CD4-positive, CD25-positive, alpha-beta regulatory T cell (primary cell): ENCODE measurements at regions not wholly inside any gene's neighbourhood (a gene's known extent, or its start where the extent isn't known, plus 50 kb on each side); places are given as distances from the start of the nearest gene placed in this dataset.

Source experiments
- ATAC-seq, 2 donors: fragments of 150-1000 bp; cut with Tn5 transposase; one replicate each; pipeline ENCODE4 v1.10.0; 2021; ENCODE audit warnings: low read depth in 2 of 2, moderate number of reproducible peaks in 2 of 2, moderate library complexity in 1 of 2
- DNase-seq, 3 donors: peaks; one replicate each; pipeline versions ENCODE4 v3.0.0 to v3.0.0-alpha.2; 2012 to 2022; ENCODE audit warnings: mixed read lengths in 1 of 3
- H3K27ac ChIP-seq: one replicate; pipeline ENCODE4 v1.7.0; 2013; ENCODE audit warnings: mild to moderate bottlenecking, low read length; ENCODE audit not compliant: insufficient read depth, poor library complexity, severe bottlenecking
- H3K27me3 ChIP-seq: one replicate; pipeline ENCODE4 v1.7.0; 2013; ENCODE audit warnings: low read length; ENCODE audit not compliant: control insufficient read depth, insufficient read depth
- H3K36me3 ChIP-seq: one replicate; pipeline ENCODE4 v1.7.0; 2013; ENCODE audit warnings: mild to moderate bottlenecking, low read length, moderate library complexity; ENCODE audit not compliant: control insufficient read depth, insufficient read depth
- H3K4me1 ChIP-seq: 2 replicates; pipeline ENCODE4 v1.7.0; 2013; ENCODE audit warnings: mild to moderate bottlenecking, low read length; ENCODE audit not compliant: insufficient read depth, control insufficient read depth, poor library complexity, severe bottlenecking
- H3K4me3 ChIP-seq: one replicate; pipeline ENCODE4 v1.7.0; 2013; ENCODE audit warnings: low read depth, mild to moderate bottlenecking, low read length, moderate library complexity
- H3K9me3 ChIP-seq, 2 experiments: 1 replicate in 1 of 2; 2 replicates in 1 of 2; pipeline ENCODE4 v1.7.0; 2013; ENCODE audit warnings: low read length in 2 of 2, mild to moderate bottlenecking in 1 of 2, moderate library complexity in 1 of 2; ENCODE audit not compliant: control insufficient read depth in 2 of 2
- H3K27ac Mint-ChIP-seq, 3 donors: one replicate each; pipeline ENCODE4 v1.8.0; 2020 to 2022; ENCODE audit warnings: mild to moderate bottlenecking in 3 of 3, mixed read lengths in 3 of 3, moderate library complexity in 2 of 3
- H3K27me3 Mint-ChIP-seq: one replicate; pipeline ENCODE4 v1.8.0; 2022; ENCODE audit warnings: mild to moderate bottlenecking, mixed read lengths
- H3K36me3 Mint-ChIP-seq: one replicate; pipeline ENCODE4 v1.8.0; 2020; ENCODE audit warnings: mixed read lengths
- H3K4me1 Mint-ChIP-seq, 4 donors: one replicate each; pipeline ENCODE4 v1.8.0; 2020 to 2022; ENCODE audit warnings: mixed read lengths in 4 of 4, mild to moderate bottlenecking in 1 of 4
- H3K4me3 Mint-ChIP-seq, 4 donors: one replicate each; pipeline ENCODE4 v1.8.0; 2020 to 2022; ENCODE audit warnings: mild to moderate bottlenecking in 4 of 4, mixed read lengths in 4 of 4, moderate library complexity in 3 of 4
- H3K9me3 Mint-ChIP-seq, 7 donors: one replicate each; pipeline ENCODE4 v1.8.0; 2020 to 2022; ENCODE audit warnings: mixed read lengths in 7 of 7, mild to moderate bottlenecking in 3 of 7, moderate library complexity in 2 of 7

GRCh38 chr6:138655828-138656227 is 117.7 kb upstream of the CCDC28A start:
- H3K9me3 ChIP-seq = no peaks in the 10 kb centered on the region
- peaks cover 8% of the 10 kb centered on the region for H3K4me1 ChIP-seq
- no peaks in the 10 kb centered on the region for H3K36me3 ChIP-seq
- no peak overlapping the region for H3K4me3 ChIP-seq
- DNase-seq (no peak), ATAC-seq (no peak)
- H3K27me3 ChIP-seq = no peaks in the 10 kb centered on the region
- no peak overlapping the region for H3K4me3 Mint-ChIP-seq
- no peak overlapping the region for H3K27ac ChIP-seq
- H3K36me3 Mint-ChIP-seq = no peaks in the 10 kb centered on the region
- H3K27ac Mint-ChIP-seq = no peak overlapping the region
- peaks cover 44% of the 10 kb centered on the region for H3K27me3 Mint-ChIP-seq
- no peaks in the 10 kb centered on the region for H3K9me3 Mint-ChIP-seq
- peaks cover 12 to 18% (median 15%) of the 10 kb centered on the region in 4 donors for H3K4me1 Mint-ChIP-seq

GRCh38 chr6:138656364-138657064 is 117.1 kb upstream of the CCDC28A start:
- Mint-ChIP-seq H3K36me3 (no peaks in the 10 kb centered on the region), H3K27ac (no peak overlapping the region), H3K4me1 (peaks cover 12 to 18% (median 15%) of the 10 kb centered on the region in 4 donors), H3K27me3 (peaks cover 44% of the 10 kb centered on the region), H3K4me3 (no peak overlapping the region), H3K9me3 (no peaks in the 10 kb centered on the region)
- no peak for DNase-seq
- H3K27ac ChIP-seq = no peak overlapping the region
- ATAC-seq = no peak
- no peaks in the 10 kb centered on the region for H3K36me3 ChIP-seq
- no peak overlapping the region for H3K4me3 ChIP-seq
- H3K27me3 ChIP-seq = no peaks in the 10 kb centered on the region
- H3K4me1 ChIP-seq = peaks cover 8% of the 10 kb centered on the region
- H3K9me3 ChIP-seq = no peaks in the 10 kb centered on the region

- no peak for DNase-seq
- no peaks in the 10 kb centered on the region for H3K9me3 ChIP-seq
- no peaks in the 10 kb centered on the region for H3K36me3 ChIP-seq
- peaks cover 44% of the 10 kb centered on the region for H3K27me3 Mint-ChIP-seq
- peaks cover 12 to 18% (median 15%) of the 10 kb centered on the region in 4 donors for H3K4me1 Mint-ChIP-seq
- ATAC-seq = no peak
- H3K36me3 Mint-ChIP-seq = no peaks in the 10 kb centered on the region
- no peaks in the 10 kb centered on the region for H3K27me3 ChIP-seq
- H3K4me3 ChIP-seq = no peak overlapping the region
- H3K4me3 Mint-ChIP-seq = no peak overlapping the region
- no peaks in the 10 kb centered on the region for H3K9me3 Mint-ChIP-seq
- H3K27ac ChIP-seq = no peak overlapping the region
- peaks cover 8% of the 10 kb centered on the region for H3K4me1 ChIP-seq
- no peak overlapping the region for H3K27ac Mint-ChIP-seq
Observed at GRCh38 chr6:138657065-138657425, 116.5 kb upstream of the CCDC28A start.

GRCh38 chr6:138659998-138660397 is 113.6 kb upstream of the CCDC28A start:
- Histone ChIP-seq H3K36me3 (no peaks in the 10 kb centered on the region), H3K4me1 (no peaks in the 10 kb centered on the region), H3K27ac (no peak overlapping the region), H3K9me3 (no peaks in the 10 kb centered on the region), H3K27me3 (no peaks in the 10 kb centered on the region), H3K4me3 (no peak overlapping the region)
- peaks cover 49% of the 10 kb centered on the region for H3K27me3 Mint-ChIP-seq
- no peaks in the 10 kb centered on the region for H3K36me3 Mint-ChIP-seq
- no peak overlapping the region for H3K4me3 Mint-ChIP-seq
- peaks cover 0 to 5% (median 1%) of the 10 kb centered on the region in 4 donors for H3K4me1 Mint-ChIP-seq
- no peaks in the 10 kb centered on the region for H3K9me3 Mint-ChIP-seq
- peak overlapping the region in 1 of 3 donors; percentile 85 for H3K27ac Mint-ChIP-seq
- DNase-seq = no peak
- ATAC-seq = no peak

GRCh38 chr6:138662471-138662870 is 111.1 kb upstream of the CCDC28A start:
- Mint-ChIP-seq H3K9me3 (no peaks in the 10 kb centered on the region), H3K27me3 (peaks cover 28% of the 10 kb centered on the region), H3K36me3 (no peaks in the 10 kb centered on the region), H3K27ac (no peak overlapping the region), H3K4me3 (no peak overlapping the region), H3K4me1 (no peaks in the 10 kb centered on the region)
- DNase-seq (no peak), ATAC-seq (no peak)
- H3K9me3 ChIP-seq = no peaks in the 10 kb centered on the region
- no peak overlapping the region for H3K4me3 ChIP-seq
- H3K36me3 ChIP-seq = no peaks in the 10 kb centered on the region
- H3K27ac ChIP-seq = no peak overlapping the region
- no peaks in the 10 kb centered on the region for H3K27me3 ChIP-seq
- H3K4me1 ChIP-seq = no peaks in the 10 kb centered on the region

GRCh38 chr6:138663892-138664291 is 109.7 kb upstream of the CCDC28A start:
- H3K4me1 ChIP-seq = no peaks in the 10 kb centered on the region
- no peaks in the 10 kb centered on the region for H3K9me3 Mint-ChIP-seq
- no peak for ATAC-seq

GRCh38 chr6:138664745-138665144 is 108.8 kb upstream of the CCDC28A start:
- Histone ChIP-seq H3K4me1 (no peaks in the 10 kb centered on the region), H3K36me3 (no peaks in the 10 kb centered on the region), H3K27me3 (no peaks in the 10 kb centered on the region), H3K4me3 (no peak overlapping the region), H3K9me3 (no peaks in the 10 kb centered on the region), H3K27ac (no peak overlapping the region)
- H3K27me3 Mint-ChIP-seq = peaks cover 17% of the 10 kb centered on the region
- H3K4me1 Mint-ChIP-seq = no peaks in the 10 kb centered on the region
- no peak overlapping the region for H3K4me3 Mint-ChIP-seq
- ATAC-seq (no peak), DNase-seq (no peak)
- H3K36me3 Mint-ChIP-seq = no peaks in the 10 kb centered on the region
- no peak overlapping the region for H3K27ac Mint-ChIP-seq
- no peaks in the 10 kb centered on the region for H3K9me3 Mint-ChIP-seq

More at GRCh38 chr6:138663892-138664291, 109.7 kb upstream of the CCDC28A start:
- no peak overlapping the region for H3K27ac Mint-ChIP-seq
- no peak overlapping the region for H3K4me3 Mint-ChIP-seq
- H3K4me3 ChIP-seq = no peak overlapping the region
- H3K27me3 ChIP-seq = no peaks in the 10 kb centered on the region
- DNase-seq = no peak
- H3K36me3 Mint-ChIP-seq = no peaks in the 10 kb centered on the region
- no peak overlapping the region for H3K27ac ChIP-seq
- no peaks in the 10 kb centered on the region for H3K9me3 ChIP-seq
- no peaks in the 10 kb centered on the region for H3K36me3 ChIP-seq
- no peaks in the 10 kb centered on the region for H3K4me1 Mint-ChIP-seq
- peaks cover 21% of the 10 kb centered on the region for H3K27me3 Mint-ChIP-seq

GRCh38 chr6:138666636-138667035 is 106.9 kb upstream of the CCDC28A start:
- Histone ChIP-seq H3K27ac (no peak overlapping the region), H3K4me3 (no peak overlapping the region), H3K27me3 (no peaks in the 10 kb centered on the region), H3K4me1 (no peaks in the 10 kb centered on the region), H3K9me3 (no peaks in the 10 kb centered on the region), H3K36me3 (no peaks in the 10 kb centered on the region)
- Mint-ChIP-seq H3K9me3 (no peaks in the 10 kb centered on the region), H3K27ac (no peak overlapping the region), H3K4me3 (no peak overlapping the region), H3K4me1 (no peaks in the 10 kb centered on the region), H3K27me3 (peaks cover 17% of the 10 kb centered on the region), H3K36me3 (no peaks in the 10 kb centered on the region)
- ATAC-seq = no peak
- DNase-seq = no peak
